GM21360 (cell line): ENCODE measurements at regions not wholly inside any gene's neighbourhood (a gene's known extent, or its start where the extent isn't known, plus 50 kb on each side); places are given as distances from the start of the nearest gene placed in this dataset.

ENCODE experiments used
- ATAC-seq: cut with Tn5 transposase; IDR thresholded peaks from one replicate; pipeline ENCODE4 v1.9.1; 2021; ENCODE audit warnings: mild to moderate bottlenecking, moderate library complexity; ENCODE audit not compliant: unreplicated experiment

DNA sequence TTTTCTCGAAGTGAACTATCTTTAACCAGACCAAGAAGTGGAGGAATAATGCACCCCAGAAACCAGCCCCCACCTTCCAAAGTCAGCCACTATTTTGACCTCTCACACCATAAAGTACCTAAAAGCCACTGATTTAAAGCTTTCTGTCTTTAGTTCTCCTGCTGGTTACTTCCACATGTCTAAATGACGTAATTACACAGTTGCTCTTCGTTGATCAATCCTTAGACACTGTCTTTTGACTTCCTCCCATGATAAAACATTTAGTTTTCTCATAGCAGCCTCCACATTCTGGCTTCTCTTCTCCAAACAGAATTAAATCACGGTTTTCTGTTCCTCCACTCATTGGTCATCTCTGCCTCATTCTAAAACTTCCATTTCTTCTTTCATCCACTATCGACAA is 294.4 kb upstream of the N4BP1 start:
- no peak for ATAC-seq

DNA sequence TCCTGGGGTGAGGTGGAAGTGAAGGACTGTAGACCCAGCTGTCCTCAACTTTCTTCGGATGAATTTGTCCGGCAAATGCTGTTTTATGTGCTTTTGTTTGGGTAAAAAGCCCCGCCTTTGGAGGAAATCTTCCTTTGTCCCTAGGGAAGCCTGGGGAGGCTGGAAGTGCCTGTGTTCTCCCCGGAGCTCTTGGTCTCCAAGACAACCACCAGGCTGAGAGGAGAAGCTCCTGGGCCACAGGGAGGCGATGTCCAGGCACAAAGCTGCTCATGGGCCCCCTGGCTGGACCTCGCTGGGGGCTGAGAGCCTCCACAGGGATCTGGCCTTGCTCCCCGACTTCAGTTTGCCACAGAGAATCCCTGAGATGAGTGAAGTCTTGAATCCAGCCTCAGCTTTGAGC is 293.1 kb upstream of the N4BP1 start:
- no peak for ATAC-seq

DNA sequence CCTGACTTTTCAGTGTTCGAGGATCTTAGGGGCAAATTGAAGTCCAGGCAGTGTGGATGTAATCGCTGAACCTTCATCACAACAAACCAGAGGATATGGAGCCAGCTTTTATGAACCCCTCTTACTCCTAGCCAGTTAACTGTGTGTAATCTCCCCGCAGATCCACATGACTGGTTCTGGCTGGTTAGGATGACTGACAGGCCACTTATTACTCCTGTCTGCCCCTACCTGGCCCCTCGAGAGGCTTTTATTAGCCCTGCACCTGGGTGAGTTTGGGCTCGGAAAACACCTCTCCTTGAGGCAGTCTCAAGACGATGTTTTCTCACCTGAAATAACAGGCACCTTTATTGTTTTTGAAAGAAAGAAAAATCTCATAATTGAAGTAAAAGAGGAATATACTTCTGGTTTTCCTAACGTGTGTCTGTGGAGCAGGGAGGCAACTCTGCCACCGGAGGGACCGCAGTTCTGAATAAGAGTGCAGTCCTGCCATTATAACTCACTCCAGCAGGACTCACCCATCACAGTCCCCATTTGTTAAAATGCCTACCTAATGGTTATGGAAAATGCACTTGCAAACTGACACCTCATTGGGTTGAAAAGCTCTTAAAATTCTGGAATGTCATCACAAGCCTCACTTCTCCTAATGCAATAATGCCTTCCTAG is 291.9 kb upstream of the N4BP1 start:
- ATAC-seq = no peak

DNA sequence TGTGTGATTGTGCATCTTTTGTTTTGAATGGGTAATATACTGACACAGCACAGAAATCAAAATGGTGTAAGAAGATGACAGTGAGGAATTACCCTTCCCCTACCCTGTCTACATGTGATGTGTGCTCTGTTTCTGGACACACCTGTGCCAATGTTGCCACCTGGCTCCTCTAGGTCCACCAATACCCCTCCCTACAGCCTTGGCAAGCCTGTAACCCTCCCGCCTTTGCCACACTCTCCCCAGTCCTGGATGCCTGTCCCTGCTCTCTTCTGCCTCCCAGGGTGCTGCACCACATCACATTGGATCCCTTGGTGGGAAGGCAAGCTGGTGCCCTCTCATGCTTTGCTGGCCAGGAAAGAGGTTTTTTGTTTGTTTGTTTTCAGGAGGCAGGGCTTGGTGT is 289.5 kb upstream of the N4BP1 start:
- no peak for ATAC-seq

DNA sequence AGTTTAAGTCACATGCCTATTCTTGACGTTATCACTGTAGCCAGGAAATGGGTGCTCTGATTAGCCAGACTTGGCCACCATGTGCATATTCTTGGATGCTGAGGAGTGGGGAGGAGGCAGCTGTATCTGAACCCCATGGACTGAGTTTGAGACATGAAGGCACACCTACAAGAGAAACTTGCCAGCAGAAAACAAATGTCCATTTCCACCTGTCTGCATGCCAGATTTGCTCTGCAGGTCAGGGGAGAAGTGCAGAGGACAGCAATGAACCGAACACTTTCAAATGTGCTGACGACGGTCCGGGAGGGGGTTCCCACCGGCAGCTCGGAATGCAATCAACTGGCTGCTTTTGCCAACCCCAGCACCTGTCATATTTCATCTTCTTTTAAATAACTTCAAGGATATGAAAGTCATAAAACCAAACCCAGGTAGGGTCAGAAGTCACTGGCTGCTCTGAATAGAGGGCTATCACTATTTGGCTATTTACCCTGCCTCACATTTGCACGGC is 287.8 kb upstream of the N4BP1 start:
- no peak for ATAC-seq

DNA sequence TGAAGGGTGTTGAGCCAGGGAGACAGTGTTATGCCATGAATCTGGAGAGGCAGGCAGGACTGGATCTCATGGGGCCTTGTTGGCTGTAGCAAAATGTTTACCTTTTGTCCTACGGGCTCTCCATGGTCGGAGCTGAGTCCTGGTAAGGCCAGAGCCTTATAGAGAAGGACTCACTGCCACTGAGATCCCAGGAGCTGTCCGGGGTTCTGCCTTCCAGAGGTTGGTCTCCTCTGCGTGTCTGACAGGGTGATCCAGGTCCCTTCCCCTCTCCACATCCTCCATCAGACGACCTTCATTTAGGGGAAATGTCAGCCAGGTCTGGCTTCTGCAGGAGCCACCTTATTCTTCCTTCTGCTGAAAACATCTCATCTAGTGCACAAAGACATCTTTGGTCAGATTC is 285.2 kb upstream of the N4BP1 start:
- no peak for ATAC-seq

DNA sequence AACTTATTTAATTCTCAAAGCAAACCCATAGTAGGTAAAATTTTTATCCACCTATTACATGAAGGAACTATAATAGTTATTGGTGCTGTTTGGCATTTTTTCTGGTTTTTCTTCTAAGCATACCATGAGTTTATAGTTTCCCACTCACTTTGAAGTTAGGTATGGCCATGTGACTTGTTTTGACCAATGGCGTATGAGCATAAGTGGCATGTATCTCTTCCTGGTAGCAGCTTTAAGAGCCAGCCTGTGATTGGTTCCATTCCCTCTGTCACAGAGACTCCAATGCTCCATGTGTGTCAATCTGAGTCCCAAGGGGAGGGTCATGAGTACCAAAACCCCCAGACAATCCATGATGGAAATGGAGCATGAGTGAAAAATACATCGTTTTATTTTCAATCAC is 282.9 kb upstream of the N4BP1 start:
- ATAC-seq = no peak

DNA sequence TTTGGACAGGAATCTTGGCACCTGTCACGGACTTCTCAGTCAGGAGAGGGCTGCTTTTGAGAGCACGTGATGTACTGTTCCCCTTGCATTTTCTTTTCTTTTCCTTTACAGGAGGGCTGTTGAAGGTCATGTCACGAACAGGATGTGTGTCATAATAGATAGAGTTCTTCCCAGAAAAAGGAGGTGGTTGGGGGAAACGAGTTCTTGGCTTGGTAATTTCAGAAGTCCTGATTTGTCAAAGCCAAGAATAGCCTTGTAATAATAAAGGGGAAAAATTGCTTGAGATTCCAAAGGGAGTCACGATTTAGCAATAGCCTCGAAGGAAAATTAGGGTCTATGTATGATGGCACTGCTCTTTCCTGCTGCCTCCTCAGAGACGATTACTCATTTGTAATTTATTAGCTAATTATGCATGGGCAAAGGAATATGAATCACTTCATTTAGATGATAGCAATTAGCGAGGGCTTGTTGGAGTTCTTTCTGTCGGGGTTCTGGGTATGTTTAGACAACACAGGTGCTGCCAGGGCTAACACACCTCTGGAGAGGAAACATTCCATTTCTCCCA is 277.7 kb upstream of the N4BP1 start:
- ATAC-seq = no peak

DNA sequence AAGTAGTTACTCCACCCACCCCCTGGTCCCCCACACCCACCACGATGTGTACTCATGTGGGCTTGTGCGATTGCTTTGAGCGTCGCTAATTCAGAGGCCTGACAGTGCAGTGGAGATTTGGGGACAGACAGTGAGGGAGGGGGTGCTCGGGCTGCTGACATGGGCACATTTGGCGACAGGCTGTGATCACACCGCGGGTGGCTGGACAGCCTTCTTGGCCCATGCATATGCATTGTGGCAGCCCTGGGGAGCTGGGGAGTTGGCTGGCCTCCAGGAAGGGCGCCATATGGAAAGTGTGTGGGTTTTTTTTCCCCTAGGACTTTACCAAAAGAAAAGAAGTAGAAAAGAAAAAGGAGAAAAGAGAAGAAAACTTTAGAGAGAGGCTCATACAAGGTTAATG is 275.5 kb upstream of the N4BP1 start:
- no peak for ATAC-seq

DNA sequence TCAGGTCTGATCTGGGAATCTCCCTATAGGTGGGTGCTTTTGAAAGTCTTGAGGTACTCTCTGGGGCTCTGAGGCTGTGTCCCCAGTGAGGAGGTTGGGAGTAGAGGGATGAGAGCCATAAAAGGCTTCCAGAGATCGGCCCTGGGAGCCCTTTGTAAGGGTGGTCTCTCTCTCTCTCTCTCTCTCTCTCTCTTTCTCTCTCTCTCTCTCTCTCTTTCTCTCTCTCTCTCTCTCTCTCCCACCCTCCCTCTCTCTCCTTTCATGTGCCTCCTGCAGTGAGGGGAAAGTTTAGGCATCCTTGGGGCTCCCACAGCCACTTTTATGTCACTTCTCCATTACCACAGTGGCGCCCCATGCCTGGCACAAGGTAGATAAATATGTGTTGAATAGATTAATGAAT is 271.3 kb upstream of the N4BP1 start:
- no peak for ATAC-seq

DNA sequence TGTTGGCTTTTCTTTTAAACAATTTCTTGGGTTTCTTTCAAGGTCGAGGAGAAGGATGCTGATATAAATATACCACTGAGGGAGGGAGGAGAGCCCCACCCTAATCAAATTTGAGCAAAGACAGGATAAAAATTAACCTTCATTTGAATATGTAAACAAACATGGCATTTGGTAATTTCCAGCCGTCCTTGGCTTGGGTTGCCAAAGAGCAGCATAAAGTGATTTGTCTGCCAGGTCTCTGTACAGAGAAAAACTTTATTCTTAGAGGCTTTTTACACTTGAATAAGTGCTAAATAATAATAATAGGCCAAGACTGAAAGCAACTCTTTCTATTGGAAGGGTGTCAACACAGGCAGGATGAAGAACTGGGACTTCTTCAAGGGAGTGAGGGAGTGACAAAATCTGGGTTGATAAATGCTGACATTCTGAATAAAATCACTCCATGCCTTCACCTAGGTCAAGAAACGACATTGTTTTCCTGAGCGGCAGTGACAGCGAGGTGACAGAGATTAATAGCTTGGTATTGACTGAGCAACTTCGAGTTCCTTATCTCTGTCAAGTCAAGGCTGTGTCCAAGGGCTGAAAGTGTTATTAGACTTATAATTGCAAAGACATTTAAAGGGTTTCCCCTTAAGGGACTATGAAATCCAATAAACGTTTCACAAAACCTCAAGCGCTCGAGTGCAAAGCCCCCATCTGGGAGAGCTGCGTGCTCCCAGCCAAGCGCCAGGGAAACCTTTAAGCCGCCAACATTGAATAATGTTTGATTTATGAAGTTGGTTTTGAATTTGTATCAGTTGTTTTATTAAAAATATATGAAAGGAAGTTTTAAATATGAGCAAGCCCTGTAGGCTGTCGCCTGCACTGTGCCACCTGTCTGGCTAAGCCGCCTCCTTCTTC is 269.5 kb upstream of the N4BP1 start:
- no peak for ATAC-seq

DNA sequence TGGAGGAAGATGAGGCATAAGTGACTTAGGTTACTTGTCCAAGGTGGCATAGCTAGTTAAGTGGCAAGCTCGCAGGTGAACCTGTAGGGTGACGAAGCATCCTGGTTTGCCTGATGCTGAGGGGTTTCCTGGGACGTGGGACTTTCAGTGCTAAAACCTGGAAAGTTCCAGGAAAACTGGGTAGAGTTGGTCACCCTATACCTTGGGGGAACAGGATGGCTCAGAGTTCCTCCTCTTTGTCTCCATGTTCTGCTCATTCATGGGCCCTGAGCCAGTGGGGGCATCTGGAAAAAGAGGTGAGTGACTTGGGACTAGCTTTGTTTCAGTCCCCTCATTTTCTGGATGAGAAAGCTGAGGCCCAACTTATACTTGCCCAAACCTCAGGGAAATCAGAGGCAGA is 268.0 kb upstream of the N4BP1 start:
- ATAC-seq = no peak

DNA sequence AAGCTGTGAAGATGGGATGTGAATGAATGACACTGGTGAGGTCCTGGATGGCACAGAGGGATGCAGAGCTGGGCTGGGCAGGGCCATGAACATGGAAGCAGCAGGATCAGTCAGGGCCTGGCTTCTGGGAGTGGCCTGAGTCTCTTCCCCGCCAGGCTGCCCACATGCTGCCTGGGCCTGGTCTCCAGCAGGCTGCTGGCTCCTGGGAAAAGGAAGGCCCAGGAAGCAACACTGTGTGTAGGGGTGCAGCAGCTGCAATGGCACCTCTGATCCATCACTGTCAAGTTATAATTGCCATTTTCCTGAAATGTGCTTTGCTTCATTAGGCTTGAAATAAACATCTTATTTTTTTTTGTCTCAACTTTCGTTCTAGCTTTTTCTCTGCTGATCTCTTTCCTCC is 260.2 kb upstream of the N4BP1 start:
- no peak for ATAC-seq

DNA sequence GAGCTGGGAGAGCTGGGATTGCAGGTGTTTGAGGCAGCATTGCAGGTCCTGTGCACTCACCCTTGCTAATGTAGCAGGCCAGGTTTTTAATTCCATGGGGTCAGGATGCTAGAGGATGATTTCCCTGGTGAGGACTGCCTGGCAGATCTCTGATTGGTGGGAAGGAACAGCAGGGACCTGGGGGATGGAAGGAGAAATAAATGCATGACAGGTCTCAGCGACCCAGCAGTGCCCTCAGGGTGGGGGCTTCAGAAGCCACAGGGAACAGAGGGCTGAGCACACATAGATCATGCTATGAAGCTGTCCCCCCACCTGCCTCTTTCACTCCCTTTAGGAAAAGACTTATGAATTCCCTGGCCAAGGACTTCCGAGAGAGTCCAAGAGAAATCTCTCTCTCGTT is 255.5 kb upstream of the N4BP1 start:
- ATAC-seq = no peak

DNA sequence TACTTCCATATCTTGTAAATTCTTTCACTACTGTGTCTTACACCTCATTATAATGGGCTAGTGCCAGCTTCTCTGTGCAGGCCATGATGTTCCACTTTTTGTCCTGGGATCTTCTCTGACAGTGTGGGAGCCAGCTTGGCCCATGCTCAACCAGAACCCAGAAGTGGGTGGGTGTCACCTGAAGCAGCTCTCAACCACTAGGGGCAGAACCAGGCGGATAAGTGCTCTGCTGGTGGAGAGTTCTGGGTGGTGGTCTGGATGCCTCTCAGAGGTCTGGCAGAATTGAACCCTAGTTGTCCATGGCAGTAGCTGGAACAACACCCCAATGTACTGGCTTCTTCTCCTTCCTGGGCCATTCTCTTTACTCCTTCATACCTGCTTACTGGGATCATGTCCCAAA is 254.1 kb upstream of the N4BP1 start:
- ATAC-seq = no peak

DNA sequence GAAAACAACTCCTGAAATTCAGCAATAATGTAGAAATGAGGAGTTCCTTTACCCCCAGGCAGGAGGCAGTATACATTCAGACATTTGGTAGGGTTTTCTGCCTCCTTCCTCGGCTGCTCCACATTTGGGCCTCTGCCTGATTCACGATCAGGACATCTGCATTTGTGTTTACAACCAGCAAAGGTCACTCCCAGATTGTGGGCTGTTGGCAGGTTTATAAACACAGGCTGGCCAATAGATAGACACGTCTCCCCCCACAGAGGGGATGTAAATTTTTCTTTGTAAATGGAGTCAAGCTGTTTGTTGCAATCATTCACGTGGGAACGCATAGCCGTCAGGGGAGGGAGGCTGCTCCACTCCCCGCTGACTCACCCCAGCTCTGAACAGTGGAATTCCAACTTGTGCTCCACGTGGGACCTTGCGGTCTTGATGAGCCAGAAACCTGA is 252.1 kb upstream of the N4BP1 start:
- ATAC-seq = no peak

DNA sequence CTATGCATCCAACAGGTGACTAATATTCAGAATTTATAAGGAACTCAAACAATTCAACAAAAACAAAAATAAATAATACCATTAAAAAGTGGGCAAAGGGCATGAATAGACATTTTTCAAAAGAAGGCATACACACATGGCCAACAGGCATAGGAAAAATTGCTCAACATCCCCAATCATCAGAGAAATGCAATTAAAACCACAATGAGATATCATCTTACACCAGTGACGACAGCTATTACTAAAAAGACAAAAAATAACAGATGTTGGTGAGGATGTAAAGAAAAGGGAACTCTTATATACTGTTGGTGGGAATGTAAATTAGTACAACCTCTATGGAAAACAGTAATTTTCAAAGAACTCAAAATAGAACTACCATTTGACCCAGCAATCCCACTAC is 250.4 kb upstream of the N4BP1 start:
- ATAC-seq = no peak

DNA sequence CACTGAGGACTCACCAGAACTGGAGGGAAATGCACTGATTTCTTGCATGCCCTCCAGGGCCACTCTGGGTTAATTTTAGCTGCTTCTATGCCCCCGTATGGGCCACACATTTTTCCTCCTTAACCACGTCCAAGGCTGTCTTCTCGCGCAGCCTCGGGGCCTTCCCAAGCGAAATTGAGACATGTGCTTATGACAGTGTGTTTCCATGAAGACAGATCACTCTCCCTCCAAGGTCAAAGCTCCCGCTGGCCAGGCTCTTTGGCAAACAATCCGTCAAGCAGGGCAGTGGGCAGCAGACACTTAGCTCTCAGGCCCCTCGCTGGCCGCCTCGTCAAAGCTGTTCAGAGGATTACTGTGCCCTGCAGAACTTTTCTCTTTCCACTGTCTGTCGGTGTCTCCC is 243.0 kb upstream of the N4BP1 start:
- ATAC-seq = no peak

DNA sequence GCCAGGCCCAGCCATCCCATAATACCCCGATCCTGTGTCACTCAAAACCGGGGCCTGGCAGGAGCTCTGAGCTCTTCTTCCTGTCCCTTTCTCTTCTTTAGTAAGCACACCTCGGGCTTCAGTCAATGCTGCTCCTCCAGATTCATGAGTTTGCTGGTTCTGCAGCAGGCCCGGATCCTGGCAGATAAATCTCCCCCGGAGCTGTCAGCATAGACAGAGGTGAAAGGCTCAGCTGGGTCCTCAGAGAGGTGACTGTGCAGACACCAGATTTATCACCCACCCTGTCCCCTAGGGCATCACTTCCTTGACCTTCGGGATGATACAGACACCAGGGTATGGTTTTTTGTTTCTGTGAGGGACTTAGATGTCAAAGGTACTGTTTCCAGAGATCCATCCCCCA is 242.5 kb upstream of the N4BP1 start:
- ATAC-seq = no peak

DNA sequence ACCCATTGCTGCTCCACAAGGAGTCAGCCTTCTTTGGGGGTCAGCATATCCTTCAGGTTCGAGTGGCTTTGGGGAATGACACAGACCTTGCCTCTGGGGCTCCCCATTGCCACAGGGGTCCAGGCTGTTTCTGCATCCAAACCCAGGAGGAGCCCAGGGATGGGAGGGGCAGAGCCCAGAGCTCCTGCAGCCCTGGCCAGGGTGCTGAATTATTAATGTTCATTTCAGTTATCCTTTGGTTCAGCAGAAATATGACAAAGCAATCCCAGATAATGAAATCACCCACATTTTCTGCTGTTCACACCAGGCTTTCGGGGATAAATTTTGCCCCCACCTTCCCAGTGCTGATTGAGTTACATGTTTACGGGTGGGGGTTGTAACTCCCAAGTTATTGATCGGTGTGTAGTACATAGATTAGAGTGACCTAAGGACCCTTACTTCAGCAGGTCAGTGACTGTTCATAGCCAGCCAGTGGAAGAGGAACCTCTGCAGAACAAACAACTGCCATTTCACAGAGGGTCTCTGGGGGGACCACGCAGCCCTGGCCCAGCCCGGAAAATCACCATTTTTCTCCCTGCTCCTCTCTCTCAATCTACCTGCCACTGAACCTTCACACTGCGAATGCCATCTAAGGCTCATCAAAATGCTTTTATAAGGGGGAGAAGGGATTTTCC is 240.3 kb upstream of the N4BP1 start:
- ATAC-seq = no peak

DNA sequence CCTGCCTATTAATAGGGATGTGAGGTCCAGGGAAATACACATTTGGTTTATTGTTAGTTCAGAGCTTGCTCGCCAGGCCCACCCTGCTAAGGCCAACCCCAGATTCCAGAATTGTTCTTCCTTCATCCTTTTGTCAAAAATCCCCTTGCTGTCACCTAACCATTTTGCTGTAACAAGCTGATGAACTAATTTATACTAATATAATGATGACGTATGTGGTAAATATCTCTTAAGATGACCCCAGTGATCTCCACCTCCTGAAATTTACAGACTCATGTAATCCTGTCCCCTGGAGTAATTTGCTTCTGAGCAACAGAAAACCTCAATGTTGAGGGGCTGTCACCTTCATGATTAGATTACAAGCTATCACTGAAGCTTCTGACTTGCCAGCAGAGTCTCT is 236.3 kb upstream of the N4BP1 start:
- no peak for ATAC-seq
